Activated B cell treated with CpG ODN at 0.5 μM for 24 hours (primary cell): ENCODE measurements at regions not wholly inside any gene's neighbourhood (a gene's known extent, or its start where the extent isn't known, plus 50 kb on each side); places are given as distances from the start of the nearest gene placed in this dataset.

Source experiments
- ATAC-seq: fragments of 200-7000 bp; cut with Tn5 transposase; one replicate; pipeline ENCODE4 v1.10.0; 2021; ENCODE audit warnings: low read depth, mild to moderate bottlenecking, moderate library complexity
- CTCF ChIA-PET: fragments of 350-600 bp; sonication (Branson Sonifier 250); formaldehyde crosslinking; loops from one replicate; lab custom pipeline; 2021; ENCODE audit warnings: antibody characterized with exemption; lab: Charles Lee
- POLR2A ChIA-PET: fragments of 350-600 bp; sonication (Branson Sonifier 250); formaldehyde crosslinking; loops from one replicate; lab custom pipeline; 2021; ENCODE audit warnings: antibody characterized with exemption; lab: Charles Lee
- DNase-seq: peaks from one replicate; pipeline ENCODE4 v3.0.0; 2022
- H3K27ac Mint-ChIP-seq: one replicate; pipeline ENCODE4 v1.8.0; 2020; ENCODE audit warnings: mixed read lengths
- H3K27me3 Mint-ChIP-seq: one replicate; pipeline ENCODE4 v1.8.0; 2021; ENCODE audit warnings: mixed read lengths
- H3K36me3 Mint-ChIP-seq: one replicate; pipeline ENCODE4 v1.8.0; 2021; ENCODE audit warnings: low read depth, mixed read lengths
- H3K4me1 Mint-ChIP-seq: one replicate; pipeline ENCODE4 v1.8.0; 2021; ENCODE audit warnings: mixed read lengths
- H3K4me3 Mint-ChIP-seq: one replicate; pipeline ENCODE4 v1.8.0; 2020; ENCODE audit warnings: mild to moderate bottlenecking, mixed read lengths
- H3K9me3 Mint-ChIP-seq: one replicate; pipeline ENCODE4 v1.8.0; 2020; ENCODE audit warnings: mixed read lengths
- intact Hi-C: fragments of 100-400 bp; cut with micrococcal nuclease; formaldehyde crosslinking; loops from one replicate; pipeline ENCODE4 v1.15.1; 2024
- TF ChIP-seq, protein P1 (sequence below): fragments of 200-600 bp; IDR thresholded peaks from one replicate; pipeline ENCODE4 v1.8.0; 2022; ENCODE audit warnings: antibody characterized with exemption, mild to moderate bottlenecking

DNA sequence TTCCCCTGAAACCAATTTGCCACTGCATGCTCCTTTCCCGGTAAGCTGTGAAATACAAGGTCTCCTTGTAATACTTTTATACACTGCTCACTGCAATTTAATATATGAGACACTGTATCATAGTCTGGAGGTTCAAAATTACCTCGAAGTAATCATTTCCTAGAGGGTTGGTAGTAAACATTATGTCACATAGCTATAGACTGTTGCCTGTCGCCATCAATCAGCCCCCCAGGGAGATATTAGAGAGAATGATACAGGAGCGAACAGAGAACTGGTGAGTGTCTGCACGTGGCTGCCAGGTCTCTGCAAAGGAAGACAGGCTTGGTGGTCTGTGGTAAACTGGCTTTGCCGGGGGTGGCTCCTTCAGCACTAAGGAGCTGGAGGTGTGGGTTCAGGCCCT lies 165.5 kb upstream of the WSCD2 start:
- peaks cover 3% of the 10 kb centered on the region for H3K27me3 Mint-ChIP-seq
- no peak overlapping the region for H3K27ac Mint-ChIP-seq
- H3K4me3 Mint-ChIP-seq: no peak overlapping the region
- peaks cover 4% of the 10 kb centered on the region for H3K9me3 Mint-ChIP-seq
- intact Hi-C loops: no loop called here
- ChIA-PET CTCF (no interaction called here), POLR2A (no interaction called here)
- no peaks in the 10 kb centered on the region for H3K4me1 Mint-ChIP-seq
- DNase-seq (no peak), ATAC-seq (no peak)
- no peaks in the 10 kb centered on the region for H3K36me3 Mint-ChIP-seq
- TF ChIP-seq, protein P1, sequence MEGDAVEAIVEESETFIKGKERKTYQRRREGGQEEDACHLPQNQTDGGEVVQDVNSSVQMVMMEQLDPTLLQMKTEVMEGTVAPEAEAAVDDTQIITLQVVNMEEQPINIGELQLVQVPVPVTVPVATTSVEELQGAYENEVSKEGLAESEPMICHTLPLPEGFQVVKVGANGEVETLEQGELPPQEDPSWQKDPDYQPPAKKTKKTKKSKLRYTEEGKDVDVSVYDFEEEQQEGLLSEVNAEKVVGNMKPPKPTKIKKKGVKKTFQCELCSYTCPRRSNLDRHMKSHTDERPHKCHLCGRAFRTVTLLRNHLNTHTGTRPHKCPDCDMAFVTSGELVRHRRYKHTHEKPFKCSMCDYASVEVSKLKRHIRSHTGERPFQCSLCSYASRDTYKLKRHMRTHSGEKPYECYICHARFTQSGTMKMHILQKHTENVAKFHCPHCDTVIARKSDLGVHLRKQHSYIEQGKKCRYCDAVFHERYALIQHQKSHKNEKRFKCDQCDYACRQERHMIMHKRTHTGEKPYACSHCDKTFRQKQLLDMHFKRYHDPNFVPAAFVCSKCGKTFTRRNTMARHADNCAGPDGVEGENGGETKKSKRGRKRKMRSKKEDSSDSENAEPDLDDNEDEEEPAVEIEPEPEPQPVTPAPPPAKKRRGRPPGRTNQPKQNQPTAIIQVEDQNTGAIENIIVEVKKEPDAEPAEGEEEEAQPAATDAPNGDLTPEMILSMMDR: no peak

GRCh38 chr12:107967170-107967569 lies 161.9 kb upstream of the WSCD2 start:
- TF ChIP-seq, protein P1: no peak
- Mint-ChIP-seq H3K4me1 (no peaks in the 10 kb centered on the region), H3K9me3 (no peaks in the 10 kb centered on the region), H3K27ac (no peak overlapping the region), H3K27me3 (peaks cover 3% of the 10 kb centered on the region), H3K36me3 (no peaks in the 10 kb centered on the region), H3K4me3 (no peak overlapping the region)
- ChIA-PET CTCF (no interaction called here), POLR2A (no interaction called here)
- DNase-seq (no peak), ATAC-seq (no peak)
- intact Hi-C loops: no loop called here

DNA sequence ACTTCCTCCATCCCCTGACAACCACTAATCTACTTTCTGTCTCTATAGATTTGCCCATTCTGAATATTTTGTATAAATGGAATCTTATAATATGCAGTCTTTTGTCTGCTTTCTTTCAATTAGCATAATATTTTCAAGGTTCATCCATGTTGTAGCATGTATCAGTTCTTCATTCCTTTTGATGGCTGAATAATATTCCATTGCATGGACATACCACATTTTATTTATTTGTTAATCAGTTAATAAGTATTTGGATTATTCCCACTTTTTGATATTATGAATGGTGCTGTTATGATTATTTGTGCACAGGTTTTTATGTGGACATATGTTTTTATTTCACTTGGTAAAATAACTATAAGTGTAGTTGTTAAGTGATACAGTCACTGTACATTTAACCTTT lies 155.1 kb upstream of the WSCD2 start:
- intact Hi-C loops: no loop called here
- H3K27me3 Mint-ChIP-seq: peaks cover 14% of the 10 kb centered on the region
- H3K4me1 Mint-ChIP-seq: no peaks in the 10 kb centered on the region
- ChIA-PET POLR2A (no interaction called here), CTCF (no interaction called here)
- H3K4me3 Mint-ChIP-seq: no peak overlapping the region
- ATAC-seq (no peak), DNase-seq (no peak)
- H3K27ac Mint-ChIP-seq: no peak overlapping the region
- TF ChIP-seq, protein P1: no peak
- peaks cover 18% of the 10 kb centered on the region for H3K9me3 Mint-ChIP-seq
- H3K36me3 Mint-ChIP-seq: no peaks in the 10 kb centered on the region

- TF ChIP-seq, protein P1: no peak
- Mint-ChIP-seq H3K4me1 (no peaks in the 10 kb centered on the region), H3K27ac (no peak overlapping the region), H3K27me3 (peaks cover 18% of the 10 kb centered on the region), H3K4me3 (no peak overlapping the region), H3K9me3 (peaks cover 18% of the 10 kb centered on the region), H3K36me3 (no peaks in the 10 kb centered on the region)
- intact Hi-C loops: no loop called here
- no peak for ATAC-seq
- ChIA-PET POLR2A (no interaction called here), CTCF (no interaction called here)
- DNase-seq: no peak
These were observed 152.8 kb upstream of the WSCD2 start for GRCh38 chr12:107976331-107976730.

- no peak overlapping the region for H3K27ac Mint-ChIP-seq
- CTCF ChIA-PET: no interaction called here
- H3K4me3 Mint-ChIP-seq: no peak overlapping the region
- intact Hi-C loops: no loop called here
- POLR2A ChIA-PET: no interaction called here
- no peak for ATAC-seq
- H3K9me3 Mint-ChIP-seq: peaks cover 18% of the 10 kb centered on the region
- no peaks in the 10 kb centered on the region for H3K4me1 Mint-ChIP-seq
- no peaks in the 10 kb centered on the region for H3K36me3 Mint-ChIP-seq
- peaks cover 21% of the 10 kb centered on the region for H3K27me3 Mint-ChIP-seq
- no peak for DNase-seq
- TF ChIP-seq, protein P1: no peak
These were observed 150.9 kb upstream of the WSCD2 start for GRCh38 chr12:107978201-107978600.
